Activated CD8-positive, alpha-beta T cell treated with anti-CD3 and anti-CD28 coated beads for 36 hours (primary cell): ENCODE measurements at regions not wholly inside any gene's neighbourhood (a gene's known extent, or its start where the extent isn't known, plus 50 kb on each side); places are given as distances from the start of the nearest gene placed in this dataset.

Experiments
- ATAC-seq: fragments of 200-7000 bp; cut with Tn5 transposase; one replicate; pipeline ENCODE4 v1.10.0; 2021; ENCODE audit warnings: mild to moderate bottlenecking, moderate library complexity
- CTCF ChIA-PET: fragments of 350-600 bp; sonication (Branson Sonifier 250); formaldehyde crosslinking; loops from one replicate; lab custom pipeline; 2021; ENCODE audit warnings: antibody characterized with exemption; lab: Charles Lee
- POLR2A ChIA-PET: fragments of 350-600 bp; sonication (Branson Sonifier 250); formaldehyde crosslinking; loops from one replicate; lab custom pipeline; 2021; ENCODE audit warnings: antibody characterized with exemption; lab: Charles Lee
- DNase-seq: peaks from one replicate; pipeline ENCODE4 v3.0.0-alpha.2; 2020
- H3K27ac Mint-ChIP-seq: one replicate; pipeline ENCODE4 v1.8.0; 2021; ENCODE audit warnings: mild to moderate bottlenecking, mixed read lengths
- H3K27me3 Mint-ChIP-seq: one replicate; pipeline ENCODE4 v1.8.0; 2021; ENCODE audit warnings: mixed read lengths
- H3K36me3 Mint-ChIP-seq: one replicate; pipeline ENCODE4 v1.8.0; 2021; ENCODE audit warnings: low read depth, mixed read lengths
- H3K4me1 Mint-ChIP-seq: one replicate; pipeline ENCODE4 v1.8.0; 2021; ENCODE audit warnings: low read depth, mixed read lengths
- H3K4me3 Mint-ChIP-seq: one replicate; pipeline ENCODE4 v1.8.0; 2021; ENCODE audit warnings: mild to moderate bottlenecking, moderate library complexity, mixed read lengths
- H3K9me3 Mint-ChIP-seq: one replicate; pipeline ENCODE4 v1.8.0; 2021; ENCODE audit warnings: mixed read lengths
- CTCF ChIP-seq: fragments of 200-600 bp; IDR thresholded peaks from one replicate; pipeline ENCODE4 v1.8.0; 2022; ENCODE audit warnings: antibody characterized with exemption, mild to moderate bottlenecking
- intact Hi-C: fragments of 100-400 bp; cut with micrococcal nuclease; formaldehyde crosslinking; loops from one replicate; pipeline ENCODE4 v1.10.0; 2022

GRCh38 chr2:22788749-22789327, 596.1 kb upstream of the KLHL29 start:
- ChIA-PET POLR2A (no interaction called here), CTCF (no interaction called here)
- H3K4me1 Mint-ChIP-seq, result no peaks in the 10 kb centered on the region
- H3K27ac Mint-ChIP-seq, result no peak overlapping the region
- H3K36me3 Mint-ChIP-seq, result no peaks in the 10 kb centered on the region
- intact Hi-C loops, result no loop called here
- H3K9me3 Mint-ChIP-seq, result peaks cover 3% of the 10 kb centered on the region
- no peak for DNase-seq
- no peak overlapping the region for H3K4me3 Mint-ChIP-seq
- ATAC-seq, result no peak
- TF ChIP-seq CTCF, result no peak
- no peaks in the 10 kb centered on the region for H3K27me3 Mint-ChIP-seq

GRCh38 chr2:22795287-22795866, 589.6 kb upstream of the KLHL29 start:
- POLR2A ChIA-PET, result no interaction called here
- H3K4me1 Mint-ChIP-seq, result no peaks in the 10 kb centered on the region
- H3K27ac Mint-ChIP-seq, result no peak overlapping the region
- ATAC-seq, result no peak
- peaks cover 3% of the 10 kb centered on the region for H3K9me3 Mint-ChIP-seq
- intact Hi-C loops, result no loop called here
- no peaks in the 10 kb centered on the region for H3K36me3 Mint-ChIP-seq
- no peak overlapping the region for H3K4me3 Mint-ChIP-seq
- DNase-seq, result no peak
- CTCF ChIA-PET, result no interaction called here
- no peaks in the 10 kb centered on the region for H3K27me3 Mint-ChIP-seq
- no peak for TF ChIP-seq CTCF

- ATAC-seq, result no peak
- DNase-seq, result no peak
- no peak for TF ChIP-seq CTCF
- ChIA-PET POLR2A (no interaction called here), CTCF (no interaction called here)
- no peaks in the 10 kb centered on the region for H3K36me3 Mint-ChIP-seq
- no peak overlapping the region for H3K27ac Mint-ChIP-seq
- H3K4me3 Mint-ChIP-seq, result no peak overlapping the region
- H3K4me1 Mint-ChIP-seq, result no peaks in the 10 kb centered on the region
- H3K27me3 Mint-ChIP-seq, result no peaks in the 10 kb centered on the region
- intact Hi-C loops, result no loop called here
- no peaks in the 10 kb centered on the region for H3K9me3 Mint-ChIP-seq
Observed at GRCh38 chr2:22798386-22798785, 586.6 kb upstream of the KLHL29 start.

GRCh38 chr2:22800412-22800811, 584.6 kb upstream of the KLHL29 start:
- Mint-ChIP-seq H3K27me3 (no peaks in the 10 kb centered on the region), H3K27ac (no peak overlapping the region), H3K36me3 (no peaks in the 10 kb centered on the region), H3K9me3 (peaks cover 6% of the 10 kb centered on the region), H3K4me1 (no peaks in the 10 kb centered on the region), H3K4me3 (no peak overlapping the region)
- TF ChIP-seq CTCF, result no peak
- POLR2A ChIA-PET, result no interaction called here
- CTCF ChIA-PET, result no interaction called here
- ATAC-seq (no peak), DNase-seq (no peak)
- intact Hi-C loops, result no loop called here

- H3K4me1 Mint-ChIP-seq, result no peaks in the 10 kb centered on the region
- no peaks in the 10 kb centered on the region for H3K27me3 Mint-ChIP-seq
- DNase-seq, result no peak
- H3K27ac Mint-ChIP-seq, result no peak overlapping the region
- intact Hi-C loops, result no loop called here
- CTCF ChIA-PET, result no interaction called here
- POLR2A ChIA-PET, result no interaction called here
- ATAC-seq, result no peak
- no peak overlapping the region for H3K4me3 Mint-ChIP-seq
- TF ChIP-seq CTCF, result no peak
- H3K36me3 Mint-ChIP-seq, result no peaks in the 10 kb centered on the region
- H3K9me3 Mint-ChIP-seq, result peaks cover 6% of the 10 kb centered on the region
Observed at GRCh38 chr2:22801071-22801470, 583.9 kb upstream of the KLHL29 start.
